ENCODE measurements at regions not wholly inside any gene's neighbourhood (a gene's known extent, or its start where the extent isn't known, plus 50 kb on each side); places are given as distances from the start of the nearest gene placed in this dataset.
"Not testable (repeated sequence)": the region's sequence is repeated elsewhere in the genome, so short reads cannot be mapped to it uniquely, and the experiment has no call there.

- ATAC-seq: no peak
Measured at GRCh38 chr3:69485489-69485888, 99.6 kb upstream of the FRMD4B start.

GRCh38 chr3:69484507-69485393, 98.9 kb upstream of the FRMD4B start:
- H3K36me3 Mint-ChIP-seq (ENCODE audit: insufficient read depth): no peaks in the 10 kb centered on the region
- H3K4me1 Mint-ChIP-seq (ENCODE audit: low read depth): no peaks in the 10 kb centered on the region
- no peak for ATAC-seq
- no peak overlapping the region for H3K4me3 Mint-ChIP-seq
- no peaks in the 10 kb centered on the region for H3K9me3 Mint-ChIP-seq
- H3K27me3 Mint-ChIP-seq (ENCODE audit: low read depth): peaks cover 13% of the 10 kb centered on the region
- DNase-seq: no peak

More at GRCh38 chr3:69485489-69485888, 99.6 kb upstream of the FRMD4B start:
- Mint-ChIP-seq H3K4me3 (no peak overlapping the region), H3K9me3 (no peaks in the 10 kb centered on the region), H3K36me3 (ENCODE audit: insufficient read depth) (no peaks in the 10 kb centered on the region), H3K4me1 (ENCODE audit: low read depth) (no peaks in the 10 kb centered on the region), H3K27me3 (ENCODE audit: low read depth) (peaks cover 13% of the 10 kb centered on the region)
- DNase-seq: no peak

GRCh38 chr3:69483449-69483848, 97.6 kb upstream of the FRMD4B start:
- peaks cover 15% of the 10 kb centered on the region for H3K27me3 Mint-ChIP-seq (ENCODE audit: low read depth)
- no peak for ATAC-seq
- H3K4me3 Mint-ChIP-seq: no peak overlapping the region
- H3K4me1 Mint-ChIP-seq (ENCODE audit: low read depth): no peaks in the 10 kb centered on the region
- no peak for DNase-seq
- no peaks in the 10 kb centered on the region for H3K36me3 Mint-ChIP-seq (ENCODE audit: insufficient read depth)
- H3K9me3 Mint-ChIP-seq: no peaks in the 10 kb centered on the region

GRCh38 chr3:69480986-69481385, 95.1 kb upstream of the FRMD4B start:
- not testable (repeated sequence) for H3K4me1 Mint-ChIP-seq (ENCODE audit: low read depth); H3K9me3 Mint-ChIP-seq; H3K36me3 Mint-ChIP-seq (ENCODE audit: insufficient read depth); ATAC-seq; DNase-seq; H3K4me3 Mint-ChIP-seq
- peaks cover 10% of the 10 kb centered on the region for H3K27me3 Mint-ChIP-seq (ENCODE audit: low read depth)

GRCh38 chr3:69474186-69474585, 88.3 kb upstream of the FRMD4B start:
- H3K4me1 Mint-ChIP-seq (ENCODE audit: low read depth): no peaks in the 10 kb centered on the region
- ATAC-seq (no peak), DNase-seq (no peak)
- H3K27me3 Mint-ChIP-seq (ENCODE audit: low read depth): peaks cover 9% of the 10 kb centered on the region
- no peaks in the 10 kb centered on the region for H3K36me3 Mint-ChIP-seq (ENCODE audit: insufficient read depth)
- H3K9me3 Mint-ChIP-seq: peaks cover 4% of the 10 kb centered on the region
- no peak overlapping the region for H3K4me3 Mint-ChIP-seq

- no peak for ATAC-seq
- H3K27me3 Mint-ChIP-seq (ENCODE audit: low read depth): peaks cover 9% of the 10 kb centered on the region
Measured at GRCh38 chr3:69472093-69472492, 86.2 kb upstream of the FRMD4B start.

GRCh38 chr3:69463531-69463930, 77.6 kb upstream of the FRMD4B start:
- Mint-ChIP-seq H3K9me3 (no peaks in the 10 kb centered on the region), H3K4me3 (no peak overlapping the region), H3K27me3 (ENCODE audit: low read depth) (peaks cover 2% of the 10 kb centered on the region), H3K36me3 (ENCODE audit: insufficient read depth) (no peaks in the 10 kb centered on the region), H3K4me1 (ENCODE audit: low read depth) (no peaks in the 10 kb centered on the region)
- DNase-seq: no peak
- ATAC-seq: no peak

More at GRCh38 chr3:69472093-69472492, 86.2 kb upstream of the FRMD4B start:
- no peaks in the 10 kb centered on the region for H3K36me3 Mint-ChIP-seq (ENCODE audit: insufficient read depth)
- H3K4me3 Mint-ChIP-seq: no peak overlapping the region
- H3K4me1 Mint-ChIP-seq (ENCODE audit: low read depth): no peaks in the 10 kb centered on the region
- no peak for DNase-seq
- peaks cover 4% of the 10 kb centered on the region for H3K9me3 Mint-ChIP-seq

- DNase-seq (no peak), ATAC-seq (no peak)
- peaks cover 6% of the 10 kb centered on the region for H3K27me3 Mint-ChIP-seq (ENCODE audit: low read depth)
- no peak overlapping the region for H3K4me3 Mint-ChIP-seq
- no peaks in the 10 kb centered on the region for H3K9me3 Mint-ChIP-seq
- no peaks in the 10 kb centered on the region for H3K36me3 Mint-ChIP-seq (ENCODE audit: insufficient read depth)
- no peaks in the 10 kb centered on the region for H3K4me1 Mint-ChIP-seq (ENCODE audit: low read depth)
Measured at GRCh38 chr3:69462826-69463100, 76.9 kb upstream of the FRMD4B start.

GRCh38 chr3:69462022-69462825, 76.3 kb upstream of the FRMD4B start:
- Mint-ChIP-seq H3K4me1 (ENCODE audit: low read depth) (no peaks in the 10 kb centered on the region), H3K36me3 (ENCODE audit: insufficient read depth) (no peaks in the 10 kb centered on the region), H3K9me3 (no peaks in the 10 kb centered on the region), H3K27me3 (ENCODE audit: low read depth) (peaks cover 6% of the 10 kb centered on the region), H3K4me3 (no peak overlapping the region)
- no peak for DNase-seq
- ATAC-seq: no peak

- no peaks in the 10 kb centered on the region for H3K36me3 Mint-ChIP-seq (ENCODE audit: insufficient read depth)
- no peaks in the 10 kb centered on the region for H3K9me3 Mint-ChIP-seq
- H3K27me3 Mint-ChIP-seq (ENCODE audit: low read depth): peaks cover 5% of the 10 kb centered on the region
- ATAC-seq: no peak
- no peak overlapping the region for H3K4me3 Mint-ChIP-seq
- no peaks in the 10 kb centered on the region for H3K4me1 Mint-ChIP-seq (ENCODE audit: low read depth)
- no peak for DNase-seq
Measured at GRCh38 chr3:69460034-69460433, 74.1 kb upstream of the FRMD4B start.

- ATAC-seq: no peak
- no peak for DNase-seq
- no peaks in the 10 kb centered on the region for H3K36me3 Mint-ChIP-seq (ENCODE audit: insufficient read depth)
- H3K4me1 Mint-ChIP-seq (ENCODE audit: low read depth): no peaks in the 10 kb centered on the region
- H3K9me3 Mint-ChIP-seq: no peaks in the 10 kb centered on the region
- peaks cover 5% of the 10 kb centered on the region for H3K27me3 Mint-ChIP-seq (ENCODE audit: low read depth)
- no peak overlapping the region for H3K4me3 Mint-ChIP-seq
Measured at GRCh38 chr3:69458803-69459365, 73.0 kb upstream of the FRMD4B start.

GRCh38 chr3:69456631-69457030, 70.7 kb upstream of the FRMD4B start:
- DNase-seq: no peak
- Mint-ChIP-seq H3K27me3 (ENCODE audit: low read depth) (peaks cover 5% of the 10 kb centered on the region), H3K4me1 (ENCODE audit: low read depth) (no peaks in the 10 kb centered on the region), H3K4me3 (no peak overlapping the region), H3K9me3 (no peaks in the 10 kb centered on the region), H3K36me3 (ENCODE audit: insufficient read depth) (no peaks in the 10 kb centered on the region)
- ATAC-seq: no peak

- no peak for ATAC-seq
- H3K27me3 Mint-ChIP-seq (ENCODE audit: low read depth): peaks cover 5% of the 10 kb centered on the region
- H3K36me3 Mint-ChIP-seq (ENCODE audit: insufficient read depth): no peaks in the 10 kb centered on the region
- H3K4me1 Mint-ChIP-seq (ENCODE audit: low read depth): no peaks in the 10 kb centered on the region
- DNase-seq: no peak
- no peaks in the 10 kb centered on the region for H3K9me3 Mint-ChIP-seq
- H3K4me3 Mint-ChIP-seq: no peak overlapping the region
Measured at GRCh38 chr3:69454204-69454787, 68.4 kb upstream of the FRMD4B start.

GRCh38 chr3:69452295-69452694, 66.4 kb upstream of the FRMD4B start:
- H3K36me3 Mint-ChIP-seq (ENCODE audit: insufficient read depth): no peaks in the 10 kb centered on the region
- no peak for ATAC-seq
- DNase-seq: no peak
- H3K27me3 Mint-ChIP-seq (ENCODE audit: low read depth): no peaks in the 10 kb centered on the region
- no peak overlapping the region for H3K4me3 Mint-ChIP-seq
- no peaks in the 10 kb centered on the region for H3K4me1 Mint-ChIP-seq (ENCODE audit: low read depth)
- no peaks in the 10 kb centered on the region for H3K9me3 Mint-ChIP-seq

Measured in activated T-cell treated with anti-CD3 and anti-CD28 coated beads, Interleukin-2, amount 50 U/mL, for 4 hours (primary cell).